ENCODE measurements at regions not wholly inside any gene's neighbourhood (a gene's known extent, or its start where the extent isn't known, plus 50 kb on each side); places are given as distances from the start of the nearest gene placed in this dataset.
"Not testable (repeated sequence)": the region's sequence is repeated elsewhere in the genome, so short reads cannot be mapped to it uniquely, and the experiment has no call there.

DNA sequence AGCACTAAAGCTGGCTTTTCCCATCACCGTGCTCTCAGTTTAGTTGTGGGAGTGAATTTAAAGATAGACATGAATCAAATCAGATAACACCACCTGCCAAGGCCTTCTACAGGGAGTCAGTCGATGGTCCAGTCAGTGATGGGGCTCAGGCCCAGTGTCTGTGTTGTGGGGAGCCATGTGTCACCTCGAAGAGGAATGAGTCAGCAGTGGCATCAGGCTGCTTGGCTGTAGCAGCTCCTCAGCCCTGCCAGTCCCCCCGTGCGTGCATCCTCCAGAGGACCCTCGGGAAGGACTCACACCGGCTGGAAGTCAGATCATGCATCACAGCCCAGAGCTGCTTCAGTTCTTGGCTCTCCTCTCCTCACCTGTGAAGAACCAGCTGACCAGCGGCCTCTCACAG lies 420.4 kb upstream of the RAB6C start:
- no peak for DNase-seq

DNA sequence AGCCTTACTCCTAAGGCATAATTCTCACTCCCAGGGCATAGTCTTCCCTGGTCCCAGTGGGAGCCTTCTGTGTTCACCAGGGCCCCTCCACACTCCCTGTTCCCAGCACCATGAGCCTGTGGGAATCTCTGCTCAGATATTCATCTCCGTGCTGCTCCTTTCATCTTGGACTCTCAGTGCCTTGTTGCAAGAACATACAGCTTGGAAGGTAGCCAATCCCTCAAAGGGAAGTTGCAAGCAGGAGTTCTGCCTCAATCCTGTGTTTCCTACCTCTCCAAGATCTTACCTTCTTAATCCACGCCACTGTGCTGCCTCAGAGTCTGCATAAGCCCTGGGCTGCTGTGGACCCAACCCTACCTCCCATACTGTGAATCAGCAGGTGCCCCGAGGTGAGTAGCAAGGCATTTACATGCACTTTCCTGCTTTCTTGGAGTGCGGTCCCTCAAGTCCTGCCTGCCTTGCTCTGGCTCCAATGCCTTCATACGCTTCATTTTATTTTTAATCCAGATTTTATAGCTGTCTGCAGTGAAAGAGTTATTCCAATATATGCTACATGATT lies 413.8 kb upstream of the RAB6C start:
- no peak for DNase-seq

DNA sequence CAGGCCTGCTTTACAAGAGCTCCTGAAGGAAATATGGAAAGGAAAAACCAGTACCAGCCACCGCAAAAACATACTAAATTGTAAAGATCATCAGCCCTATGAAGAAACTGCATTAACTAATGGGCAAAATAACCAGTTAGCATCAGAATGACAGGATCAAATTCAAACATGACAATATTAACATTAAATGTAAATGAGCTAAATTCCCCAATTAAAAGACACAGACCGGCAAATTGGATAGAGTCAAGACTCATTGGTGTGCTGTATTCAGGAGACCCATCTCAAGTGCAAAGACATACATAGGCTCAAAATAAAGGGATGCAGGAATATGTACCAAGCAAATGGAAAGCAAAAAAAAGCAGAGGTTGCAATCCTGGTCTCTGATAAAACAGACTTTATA lies 408.7 kb upstream of the RAB6C start:
- DNase-seq, result not testable (repeated sequence)

DNA sequence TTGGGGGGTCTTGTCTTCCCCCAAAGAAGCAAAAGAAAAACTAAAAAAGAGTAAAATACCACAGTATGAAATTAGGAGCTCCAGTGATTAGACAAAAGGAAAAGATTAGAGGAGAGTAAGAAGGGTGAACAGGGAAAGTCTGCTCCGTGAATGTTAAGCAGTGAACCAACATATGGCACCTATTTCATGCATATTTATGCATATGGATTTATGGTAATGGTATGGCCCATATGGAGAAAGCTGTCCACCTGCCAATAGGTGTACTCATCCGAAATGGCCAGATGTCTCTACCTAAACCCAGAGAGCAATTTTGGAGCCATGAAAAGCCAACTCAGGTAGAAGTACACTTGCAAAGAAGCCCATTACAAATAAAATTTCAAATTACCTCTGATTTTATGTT lies 404.0 kb upstream of the RAB6C start:
- DNase-seq, result no peak

DNA sequence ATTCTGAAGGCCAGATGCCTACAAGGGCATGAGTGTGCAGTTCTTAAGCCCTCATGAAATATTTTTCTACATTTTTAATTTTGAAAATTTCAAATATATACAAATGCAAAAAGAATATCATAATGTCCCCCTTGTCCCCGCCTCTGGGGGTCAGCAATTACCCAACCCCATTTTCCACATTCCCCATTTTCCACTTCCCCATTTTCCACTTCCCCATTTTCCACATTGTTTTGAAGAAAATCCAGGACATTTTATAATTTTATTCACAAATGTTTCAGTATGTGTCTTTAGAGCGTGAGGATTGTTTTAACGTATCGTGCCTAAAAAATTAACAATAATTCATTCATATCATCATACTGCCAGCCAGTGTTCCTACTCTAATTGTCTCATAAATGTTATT lies 403.6 kb upstream of the RAB6C start:
- no peak for DNase-seq

DNA sequence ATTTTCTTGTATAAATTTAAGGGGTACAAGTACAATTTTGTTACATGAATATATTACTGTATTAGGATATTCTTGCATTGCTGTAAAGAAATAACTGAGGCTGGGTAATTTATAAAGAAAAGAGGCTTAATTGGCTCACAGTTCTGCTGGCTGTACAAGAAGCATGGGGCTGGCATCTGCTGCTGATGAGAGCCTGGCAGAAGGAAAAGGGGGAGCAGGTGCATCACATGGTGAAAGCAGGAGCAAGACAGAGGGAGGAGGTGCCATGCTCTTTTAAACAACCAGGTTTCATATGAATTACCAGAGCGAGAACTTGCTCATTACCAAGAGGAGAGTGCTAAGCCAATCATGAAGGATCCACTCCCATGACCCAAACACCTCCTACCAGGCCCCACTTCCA lies 399.5 kb upstream of the RAB6C start:
- DNase-seq, result no peak

DNA sequence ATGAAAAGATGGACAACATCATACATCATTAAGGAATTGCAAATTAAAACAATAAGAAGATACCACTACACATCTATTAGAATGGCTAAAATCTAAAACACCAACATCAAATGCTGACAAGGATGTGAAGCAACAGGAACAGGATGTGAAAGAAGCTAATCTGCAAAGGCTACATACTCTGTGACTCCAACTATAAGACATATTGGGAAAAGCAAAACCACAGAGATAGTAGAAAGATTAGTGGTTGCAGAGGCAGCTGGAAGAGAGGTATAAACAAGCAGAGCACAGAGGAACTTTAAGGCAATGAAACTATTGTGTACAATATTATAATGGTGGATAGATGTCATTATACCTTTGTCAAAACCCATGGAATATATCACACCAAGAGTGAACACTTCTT lies 393.7 kb upstream of the RAB6C start:
- no peak for DNase-seq

DNA sequence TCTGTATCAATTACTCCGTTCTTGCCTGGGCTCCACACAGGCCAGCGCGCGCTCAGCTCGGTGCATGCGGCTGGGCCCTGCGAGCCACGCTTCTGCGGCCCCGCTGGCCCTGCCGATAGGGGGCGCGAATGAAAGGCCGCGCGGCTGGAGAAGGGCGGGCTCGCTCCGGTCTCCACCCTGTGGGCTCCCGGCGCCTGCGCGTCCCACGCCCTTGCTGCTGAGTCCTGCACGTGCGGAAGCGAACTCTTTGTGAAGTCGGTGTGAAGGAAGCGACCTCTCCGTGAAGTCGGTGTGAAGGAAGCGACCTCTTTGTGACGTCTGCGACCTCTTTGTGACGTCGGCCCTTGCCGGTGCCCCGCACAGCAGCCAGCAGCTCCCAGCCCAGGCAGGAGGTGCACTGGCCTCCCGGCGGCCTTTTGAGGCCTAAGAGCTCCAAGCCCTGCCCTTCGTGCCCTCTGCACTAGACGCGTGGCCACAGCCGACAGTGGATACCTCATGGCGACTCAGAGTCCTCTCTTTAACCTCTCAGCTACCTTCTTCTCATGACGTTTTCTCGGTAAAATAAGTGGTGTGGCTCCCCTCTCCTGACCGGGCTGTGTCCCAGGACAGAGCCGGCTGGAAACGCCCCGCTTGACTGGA lies 391.9 kb upstream of the RAB6C start:
- DNase-seq, result no peak

DNA sequence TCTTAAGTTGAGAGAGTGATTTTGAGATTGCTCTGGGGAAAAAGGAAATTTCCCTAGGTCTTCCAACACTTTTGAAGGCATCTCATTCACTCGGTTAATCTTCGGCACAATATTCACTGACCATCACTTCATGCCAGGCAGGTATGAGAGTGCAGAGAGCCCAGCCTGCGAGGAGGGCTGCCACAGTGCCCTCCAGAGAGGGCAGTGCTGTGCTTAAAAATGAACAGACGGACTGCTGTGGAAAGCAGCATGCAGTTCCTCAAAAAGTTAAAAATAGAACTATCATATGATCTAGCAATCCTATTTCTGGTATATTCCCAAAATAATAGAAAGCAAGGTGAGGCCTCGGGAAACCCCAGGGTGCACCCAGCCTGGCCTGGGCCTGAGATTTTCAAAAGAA lies 374.9 kb upstream of the RAB6C start:
- no peak for DNase-seq

DNA sequence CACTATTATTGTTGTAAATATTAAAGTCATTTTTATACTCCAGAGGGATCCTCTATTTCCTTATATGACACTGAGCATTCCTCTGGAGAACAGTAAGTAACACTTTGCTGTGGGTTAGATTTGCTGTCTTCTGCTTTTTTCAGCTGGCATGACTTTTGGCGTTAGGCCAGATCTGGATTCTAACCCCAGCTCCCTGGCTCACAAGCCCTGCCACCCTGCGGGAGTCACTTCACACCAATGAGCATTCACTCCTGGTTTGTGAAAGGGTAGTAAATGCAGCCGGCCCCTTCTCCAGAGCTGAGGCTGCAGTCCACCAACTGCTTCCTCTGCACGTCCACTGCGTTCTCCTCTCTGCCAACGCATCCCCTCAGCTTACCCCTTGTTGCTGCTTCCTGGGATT lies 373.8 kb upstream of the RAB6C start:
- no peak for DNase-seq

DNA sequence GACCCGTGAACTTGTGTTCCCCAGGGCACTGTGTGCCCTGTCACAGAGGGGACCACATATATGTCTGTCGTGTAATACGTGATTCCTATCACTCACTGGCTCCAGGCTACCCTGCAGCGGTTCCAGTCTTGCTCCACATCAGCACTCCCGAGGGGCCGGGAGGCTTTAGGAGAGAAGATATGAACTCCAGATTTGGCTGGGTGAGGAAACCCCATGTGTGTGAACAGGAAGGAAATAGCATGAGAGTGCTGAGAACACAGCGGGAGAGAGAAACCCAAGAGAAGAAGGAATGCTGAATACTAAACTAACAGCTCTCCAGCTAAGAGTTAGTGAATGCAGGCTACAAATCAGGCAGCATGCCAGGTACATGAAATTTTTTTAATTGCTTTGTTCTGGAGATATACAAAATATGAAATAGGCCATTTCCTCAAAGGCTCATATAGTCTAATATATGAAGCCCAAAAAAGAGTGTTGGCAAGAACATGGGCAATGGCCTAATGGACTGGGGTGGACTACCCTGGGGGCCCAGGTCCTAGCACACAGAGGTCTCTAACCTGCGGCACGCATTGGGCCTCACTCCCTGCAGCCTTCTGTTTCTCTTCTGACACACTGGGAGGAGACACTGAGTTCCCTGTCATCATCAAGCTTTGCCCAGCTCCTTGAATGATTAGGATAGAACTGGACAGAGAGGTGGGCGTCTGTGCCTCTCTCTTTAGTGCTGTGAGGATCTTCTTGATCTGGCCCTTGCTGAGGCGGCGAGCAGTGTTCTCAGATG lies 372.8 kb upstream of the RAB6C start:
- no peak for DNase-seq

DNA sequence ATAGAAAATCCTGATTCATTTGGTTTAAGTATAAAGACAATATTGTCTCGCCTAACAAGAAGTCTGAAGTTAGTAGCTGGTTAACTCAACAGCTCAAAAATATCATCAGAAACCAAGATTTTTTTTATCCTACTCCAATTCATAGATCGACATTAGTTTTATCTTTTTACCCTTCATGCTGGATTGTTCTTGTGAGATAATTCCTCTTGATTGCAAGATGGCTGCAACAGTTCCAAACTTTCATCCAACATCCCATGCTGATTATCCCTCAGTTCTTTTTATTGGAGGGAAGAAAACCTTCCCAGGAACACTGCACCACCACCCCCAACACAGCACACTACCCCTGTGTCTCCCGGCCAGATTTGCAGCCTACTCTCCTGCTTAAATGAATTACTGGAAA lies 370.2 kb upstream of the RAB6C start:
- no peak for DNase-seq

DNA sequence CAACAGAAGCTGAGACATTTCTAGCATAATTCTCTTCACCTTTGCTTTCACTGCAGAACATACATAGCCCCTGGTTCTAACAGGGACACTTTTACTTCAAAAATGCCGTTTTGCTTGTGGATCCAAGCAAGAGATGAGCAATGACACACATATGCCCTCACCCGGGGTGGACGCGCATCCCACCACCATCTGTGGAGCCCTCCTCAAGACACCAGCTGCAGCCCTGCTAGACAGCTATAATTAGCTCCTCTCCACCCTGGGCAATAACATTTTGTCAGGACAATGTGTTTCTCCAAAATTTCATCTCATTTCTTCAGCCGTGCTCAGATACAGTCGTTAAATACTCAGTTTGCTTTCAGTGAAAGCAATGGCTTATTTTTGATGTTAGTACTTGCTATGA lies 368.7 kb upstream of the RAB6C start:
- DNase-seq, result no peak

DNA sequence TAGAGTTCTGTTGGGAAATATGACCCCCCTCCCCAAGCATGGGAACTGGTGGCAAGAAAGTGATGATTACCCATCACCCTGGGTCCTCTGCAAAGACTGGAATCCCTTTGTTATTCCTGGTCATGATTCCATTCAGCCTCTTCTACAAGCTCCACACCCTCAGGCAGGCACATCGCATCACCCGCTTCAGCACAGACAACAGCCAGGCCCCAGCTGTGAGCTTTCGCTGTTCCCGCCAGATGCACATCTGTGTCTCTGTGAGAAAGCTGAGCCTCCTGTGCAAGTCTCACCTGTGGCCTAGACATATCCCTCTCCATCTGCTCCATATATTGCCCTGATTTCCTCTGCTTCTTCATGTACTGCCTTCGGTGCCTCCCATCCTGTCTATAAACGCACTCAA lies 368.0 kb upstream of the RAB6C start:
- no peak for DNase-seq

DNA sequence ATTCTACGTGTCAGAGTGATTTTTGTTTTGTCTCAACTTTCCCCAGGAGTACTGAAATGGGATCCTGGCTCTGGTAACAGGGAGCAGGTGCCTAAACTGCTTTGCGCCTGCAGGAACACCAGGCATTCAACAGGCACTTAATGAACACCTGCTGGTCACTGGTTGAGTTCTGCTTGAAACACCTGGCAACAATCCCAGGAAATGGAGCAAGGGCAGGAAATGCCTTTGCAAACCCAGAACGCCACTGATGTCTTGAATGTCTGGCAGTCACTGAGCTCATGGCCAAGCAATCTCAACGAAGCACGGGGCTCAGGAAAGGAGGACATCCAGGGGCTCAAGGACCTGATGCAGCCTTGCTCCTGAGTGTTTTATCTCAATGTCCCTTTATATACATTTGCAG lies 360.0 kb upstream of the RAB6C start:
- no peak for DNase-seq

DNA sequence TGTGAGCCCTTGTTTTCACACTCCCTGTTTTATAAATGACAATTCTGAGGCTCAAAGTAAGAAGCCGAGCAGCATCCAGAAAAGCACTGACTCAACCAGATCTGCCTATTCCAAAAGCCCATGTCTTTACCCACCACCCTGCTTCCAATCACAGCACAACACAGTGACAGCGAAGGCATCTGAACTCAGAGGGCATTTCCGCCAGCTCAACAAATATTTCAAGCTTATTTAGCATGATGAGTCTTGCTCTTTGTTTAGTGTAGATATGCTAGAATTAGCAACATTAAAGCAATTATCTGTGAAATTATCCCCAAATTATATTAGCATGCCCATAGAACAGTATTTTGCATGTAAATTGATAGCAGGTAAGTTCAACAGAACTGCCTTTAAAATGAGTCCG lies 359.1 kb upstream of the RAB6C start:
- DNase-seq, result no peak

DNA sequence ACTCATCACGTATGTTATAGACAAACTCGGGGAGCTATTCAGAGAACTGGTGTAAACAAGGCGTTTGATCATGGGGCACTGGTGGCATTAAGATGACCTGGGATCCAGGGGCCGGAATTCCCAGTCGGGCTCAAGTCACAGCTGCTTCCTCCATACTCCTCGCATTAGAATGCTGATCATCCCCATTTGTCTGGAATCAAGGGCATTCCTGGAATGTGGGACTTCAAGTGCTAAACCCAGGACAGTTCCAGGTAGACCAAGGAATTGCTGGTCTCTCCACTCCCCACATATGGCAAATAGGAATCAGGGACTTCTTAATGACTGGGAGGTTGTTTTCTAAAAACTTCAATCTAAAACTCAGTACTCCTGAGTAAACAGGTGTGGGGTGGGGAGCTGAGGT lies 355.7 kb upstream of the RAB6C start:
- DNase-seq, result no peak

DNA sequence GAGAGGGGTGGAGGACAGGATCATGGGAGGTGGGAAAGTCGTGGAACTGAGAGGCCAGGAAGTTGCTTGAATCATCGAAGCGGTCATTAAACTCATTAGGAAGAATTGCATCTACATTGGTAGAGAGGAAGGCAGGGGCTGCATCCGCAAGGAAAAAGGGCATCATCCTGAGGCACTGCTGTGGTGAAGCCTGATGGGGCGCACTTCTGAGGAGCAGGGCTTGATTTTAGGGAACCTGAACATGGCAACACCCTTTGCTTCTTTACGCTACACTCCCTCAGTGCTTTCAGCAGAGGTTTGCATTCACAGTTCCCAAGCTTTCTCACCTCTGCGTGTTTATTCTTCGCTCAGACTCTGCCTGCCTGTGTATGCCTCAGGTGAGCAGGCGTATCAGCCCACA lies 352.0 kb upstream of the RAB6C start:
- DNase-seq, result no peak

DNA sequence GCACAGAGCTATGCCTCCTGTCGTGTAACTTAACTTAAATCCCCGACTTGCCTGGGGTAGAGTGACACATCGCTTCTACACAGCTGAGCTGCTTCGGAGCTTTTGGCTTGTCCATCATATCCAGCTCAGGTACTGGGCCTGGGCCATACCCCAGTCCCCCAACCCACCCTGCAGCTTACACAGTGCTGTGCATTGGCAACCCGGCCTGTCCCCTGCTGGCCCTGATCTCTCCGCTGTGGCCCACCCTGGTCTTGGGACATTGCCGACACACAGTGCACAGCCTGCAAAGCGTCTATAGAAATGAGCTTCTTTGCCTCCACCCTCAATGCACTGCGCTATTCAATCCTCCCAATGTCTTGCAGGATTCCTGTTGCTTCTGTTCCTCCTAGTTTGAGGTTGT lies 342.8 kb upstream of the RAB6C start:
- no peak for DNase-seq

DNA sequence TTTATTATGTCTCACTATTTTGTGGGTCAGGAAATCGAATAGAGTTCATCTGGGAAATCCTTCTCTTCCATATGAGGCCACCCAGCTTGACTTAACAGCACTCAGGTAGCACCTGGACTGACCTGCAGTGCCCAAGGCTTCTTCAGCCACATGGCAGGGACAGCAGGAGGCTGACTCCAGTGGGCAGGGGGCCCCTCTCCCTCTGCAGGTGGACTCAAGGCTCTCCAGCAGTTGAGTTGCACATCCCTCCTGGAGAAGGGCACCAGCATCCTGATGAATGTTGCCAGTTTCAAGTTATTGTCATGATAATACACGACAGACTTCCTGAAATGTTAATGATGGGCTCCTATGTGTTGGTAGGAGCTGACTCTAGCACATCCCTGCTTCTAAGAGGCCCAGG lies 338.1 kb upstream of the RAB6C start:
- DNase-seq, result no peak

DNA sequence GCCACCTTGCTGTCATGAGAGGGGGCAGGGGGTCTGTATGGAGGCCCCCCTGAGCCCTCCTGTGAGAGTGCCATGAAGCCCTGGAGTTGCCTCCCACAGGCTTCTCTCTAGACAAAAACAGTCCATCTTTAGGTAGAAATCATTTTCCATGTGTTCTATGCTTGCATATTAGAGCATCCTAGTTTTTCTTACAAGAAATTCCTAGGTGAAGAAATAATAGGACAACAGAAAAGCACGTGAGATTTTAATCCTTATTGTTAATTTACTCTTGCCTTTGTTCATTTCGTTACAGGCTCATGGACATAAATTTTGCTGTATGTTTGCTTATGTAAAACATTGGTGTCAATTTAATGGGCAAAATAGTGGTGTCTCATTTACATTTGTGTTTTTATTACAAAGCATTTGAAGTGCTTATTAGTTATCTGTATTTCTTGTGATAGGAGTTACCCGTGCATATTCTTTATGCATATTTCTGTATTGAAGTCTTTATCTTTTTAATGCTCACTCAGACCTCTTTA lies 336.9 kb upstream of the RAB6C start:
- no peak for DNase-seq

DNA sequence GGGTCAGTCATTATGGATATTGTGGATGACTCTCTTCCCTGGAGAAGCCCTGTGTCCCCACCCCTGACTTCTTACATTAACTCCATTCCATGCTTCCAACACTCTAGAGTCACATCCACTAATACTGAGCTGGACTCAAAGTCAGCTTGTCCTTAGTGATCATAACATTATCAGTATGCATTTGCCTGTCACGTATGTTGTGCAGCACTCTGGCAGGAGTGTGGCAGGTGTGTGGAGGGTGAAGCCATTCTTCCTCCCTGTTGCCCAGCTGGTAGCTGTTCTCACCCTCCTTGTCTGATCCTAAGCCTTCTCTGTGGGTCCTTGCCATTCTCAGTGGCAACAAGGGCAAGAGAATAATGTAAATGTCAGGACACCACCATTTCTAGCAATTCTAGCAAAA lies 334.1 kb upstream of the RAB6C start:
- no peak for DNase-seq

DNA sequence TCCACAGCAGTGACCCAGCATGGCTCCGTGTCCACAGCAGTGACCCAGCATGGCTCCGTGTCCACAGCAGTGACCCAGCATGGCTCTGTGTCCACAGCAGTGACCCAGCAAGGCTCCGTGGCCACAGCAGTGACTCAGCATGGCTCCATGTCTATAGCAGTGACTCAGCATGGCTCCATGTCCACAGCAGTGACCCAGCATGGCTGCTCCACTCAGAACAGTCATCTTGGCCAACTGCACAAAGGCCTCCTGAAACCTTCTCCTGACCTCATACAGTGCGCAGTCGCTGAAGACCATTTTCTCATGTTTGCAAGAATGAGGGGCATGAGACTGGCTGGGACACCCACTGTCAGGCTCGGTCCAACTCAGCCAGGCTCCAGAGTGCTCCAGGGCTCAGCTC lies 333.4 kb upstream of the RAB6C start:
- DNase-seq, result no peak

DNA sequence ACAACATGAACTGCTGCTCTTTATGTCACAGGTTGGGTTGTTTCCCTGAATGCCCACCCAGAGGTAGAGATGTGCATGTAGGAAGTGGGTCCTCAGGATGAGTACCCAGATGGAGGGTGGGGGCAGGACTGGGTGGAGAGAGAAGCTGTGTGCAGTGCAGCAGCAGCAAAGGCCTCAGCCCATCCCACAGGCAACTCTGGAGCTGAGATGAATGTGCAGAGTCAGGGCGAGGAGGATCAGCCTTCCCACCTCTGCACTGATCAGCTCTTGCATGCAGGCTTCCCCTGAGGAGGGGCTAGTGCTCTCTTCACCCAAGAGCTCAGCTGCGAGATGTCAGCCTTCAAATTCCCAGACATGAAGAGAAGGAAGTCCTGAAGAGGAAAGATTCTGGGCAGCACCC lies 326.2 kb upstream of the RAB6C start:
- no peak for DNase-seq

DNA sequence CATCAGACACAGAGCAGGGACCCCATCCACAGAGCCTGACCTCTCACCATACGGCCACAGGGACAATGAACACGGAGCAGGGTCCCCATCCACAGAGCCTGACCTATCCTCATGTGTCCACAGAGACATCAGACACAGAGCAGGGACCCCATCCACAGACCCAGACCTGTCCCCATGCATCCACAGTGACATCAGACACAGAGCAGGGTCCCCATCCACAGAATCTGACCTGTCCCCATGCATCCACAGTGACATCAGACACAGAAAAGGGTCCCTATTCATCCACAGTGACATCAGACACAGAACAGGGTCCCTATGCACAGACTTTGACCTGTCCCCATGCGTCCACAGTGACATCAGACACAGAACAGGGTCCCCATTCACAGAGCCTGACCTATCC lies 325.1 kb upstream of the RAB6C start:
- no peak for DNase-seq

Data from AML-193 (cell line).